ENCODE measurements at regions not wholly inside any gene's neighbourhood (a gene's known extent, or its start where the extent isn't known, plus 50 kb on each side); places are given as distances from the start of the nearest gene placed in this dataset.

- peaks cover 27% of the 10 kb centered on the region; the same call in 1 of the 2 replicates for H3K9me3 ChIP-seq (ENCODE audit: control insufficient read depth, insufficient read depth, low read length)
- TF ChIP-seq CTCF (IDR thresholded peaks at IDR 0.05; ENCODE audit: low read depth, low read length, poor library complexity, severe bottlenecking) (no peak), EZH2phosphoT487 (IDR thresholded peaks at IDR 0.05; ENCODE audit: borderline replicate concordance, low read length) (no peak)
- no peaks in the 10 kb centered on the region for H3K36me3 ChIP-seq (ENCODE audit: control insufficient read depth, low read length)
- H3K9me2 ChIP-seq (replicated peaks; ENCODE audit: control insufficient read depth, low read length), result no peaks in the 10 kb centered on the region
- no peaks in the 10 kb centered on the region for H3F3A ChIP-seq (ENCODE audit: control insufficient read depth, insufficient read depth)
- H4K20me1 ChIP-seq (ENCODE audit: control insufficient read depth, insufficient read depth, low read depth, low read length), result no peaks in the 10 kb centered on the region
- H3K4me3 ChIP-seq (ENCODE audit: low read length), result no peak overlapping the region
- no peaks in the 10 kb centered on the region for H3K79me2 ChIP-seq (ENCODE audit: control insufficient read depth, low read length)
- H3K4me1 ChIP-seq (ENCODE audit: control insufficient read depth, low read length), result no peaks in the 10 kb centered on the region
- no peaks in the 10 kb centered on the region for H3K27me3 ChIP-seq (ENCODE audit: control insufficient read depth, low read length)
- no peak overlapping the region for H3K4me2 ChIP-seq (ENCODE audit: low read length)
- H3K27ac ChIP-seq (ENCODE audit: low read depth, low read length), result no peak overlapping the region
These were observed 169.0 kb downstream of the IRX2 start for GRCh38 chr5:2582507-2582906.

GRCh38 chr5:2582106-2582505 lies 169.4 kb downstream of the IRX2 start:
- Histone ChIP-seq H4K20me1 (ENCODE audit: control insufficient read depth, insufficient read depth, low read depth, low read length) (no peaks in the 10 kb centered on the region), H3K4me1 (ENCODE audit: control insufficient read depth, low read length) (no peaks in the 10 kb centered on the region), H3K79me2 (ENCODE audit: control insufficient read depth, low read length) (no peaks in the 10 kb centered on the region), H3F3A (ENCODE audit: control insufficient read depth, insufficient read depth) (no peaks in the 10 kb centered on the region), H3K9me3 (ENCODE audit: control insufficient read depth, insufficient read depth, low read length) (peaks cover 27% of the 10 kb centered on the region; the same call in 1 of the 2 replicates), H3K36me3 (ENCODE audit: control insufficient read depth, low read length) (no peaks in the 10 kb centered on the region), H3K27me3 (ENCODE audit: control insufficient read depth, low read length) (no peaks in the 10 kb centered on the region), H3K9me2 (replicated peaks; ENCODE audit: control insufficient read depth, low read length) (no peaks in the 10 kb centered on the region), H3K4me2 (ENCODE audit: low read length) (no peak overlapping the region), H3K27ac (ENCODE audit: low read depth, low read length) (no peak overlapping the region), H3K4me3 (ENCODE audit: low read length) (no peak overlapping the region)
- TF ChIP-seq EZH2phosphoT487 (IDR thresholded peaks at IDR 0.05; ENCODE audit: borderline replicate concordance, low read length) (no peak), CTCF (IDR thresholded peaks at IDR 0.05; ENCODE audit: low read depth, low read length, poor library complexity, severe bottlenecking) (no peak)

GRCh38 chr5:2581418-2581817 lies 170.1 kb downstream of the IRX2 start:
- no peaks in the 10 kb centered on the region for H3K9me2 ChIP-seq (replicated peaks; ENCODE audit: control insufficient read depth, low read length)
- no peaks in the 10 kb centered on the region for H3K36me3 ChIP-seq (ENCODE audit: control insufficient read depth, low read length)
- H4K20me1 ChIP-seq (ENCODE audit: control insufficient read depth, insufficient read depth, low read depth, low read length), result no peaks in the 10 kb centered on the region
- H3K27ac ChIP-seq (ENCODE audit: low read depth, low read length), result no peak overlapping the region
- TF ChIP-seq EZH2phosphoT487 (IDR thresholded peaks at IDR 0.05; ENCODE audit: borderline replicate concordance, low read length) (no peak), CTCF (IDR thresholded peaks at IDR 0.05; ENCODE audit: low read depth, low read length, poor library complexity, severe bottlenecking) (no peak)
- H3K27me3 ChIP-seq (ENCODE audit: control insufficient read depth, low read length), result no peaks in the 10 kb centered on the region
- no peaks in the 10 kb centered on the region for H3K79me2 ChIP-seq (ENCODE audit: control insufficient read depth, low read length)
- no peak overlapping the region for H3K4me3 ChIP-seq (ENCODE audit: low read length)
- peaks cover 27% of the 10 kb centered on the region; the same call in 1 of the 2 replicates for H3K9me3 ChIP-seq (ENCODE audit: control insufficient read depth, insufficient read depth, low read length)
- H3F3A ChIP-seq (ENCODE audit: control insufficient read depth, insufficient read depth), result no peaks in the 10 kb centered on the region
- no peak overlapping the region for H3K4me2 ChIP-seq (ENCODE audit: low read length)
- no peaks in the 10 kb centered on the region for H3K4me1 ChIP-seq (ENCODE audit: control insufficient read depth, low read length)

Measured in DOHH2 (cell line).